GM19452 (cell line): ENCODE measurements at regions not wholly inside any gene's neighbourhood (a gene's known extent, or its start where the extent isn't known, plus 50 kb on each side); places are given as distances from the start of the nearest gene placed in this dataset.
"Not testable (repeated sequence)": the region's sequence is repeated elsewhere in the genome, so short reads cannot be mapped to it uniquely, and the experiment has no call there.

Experiments used
- ATAC-seq: cut with Tn5 transposase; IDR thresholded peaks from one replicate; pipeline ENCODE4 v1.9.1; 2021; ENCODE audit not compliant: unreplicated experiment

DNA sequence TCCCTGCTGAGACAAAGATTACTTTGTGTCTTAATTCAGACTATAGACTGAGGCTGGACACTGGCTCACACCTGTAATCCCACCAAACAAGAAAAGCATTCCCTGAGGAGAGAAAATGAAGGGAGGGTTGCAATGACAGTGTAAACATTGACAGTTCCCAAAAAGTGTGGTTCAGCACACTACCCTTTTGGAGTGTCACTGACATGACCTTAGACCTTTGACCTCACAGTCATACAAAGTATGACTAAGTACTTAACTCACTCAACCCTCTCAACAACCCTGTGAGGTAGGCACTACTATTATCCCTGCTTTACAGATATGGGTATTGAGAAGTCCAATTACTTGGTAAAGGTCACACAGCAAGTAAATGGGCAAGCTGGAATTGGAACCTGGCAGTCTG, 341.7 kb downstream of the LRRC3B start:
- no peak for ATAC-seq

- ATAC-seq: no peak
Measured at GRCh38 chr3:26964836-26965235, 342.3 kb downstream of the LRRC3B start.

DNA sequence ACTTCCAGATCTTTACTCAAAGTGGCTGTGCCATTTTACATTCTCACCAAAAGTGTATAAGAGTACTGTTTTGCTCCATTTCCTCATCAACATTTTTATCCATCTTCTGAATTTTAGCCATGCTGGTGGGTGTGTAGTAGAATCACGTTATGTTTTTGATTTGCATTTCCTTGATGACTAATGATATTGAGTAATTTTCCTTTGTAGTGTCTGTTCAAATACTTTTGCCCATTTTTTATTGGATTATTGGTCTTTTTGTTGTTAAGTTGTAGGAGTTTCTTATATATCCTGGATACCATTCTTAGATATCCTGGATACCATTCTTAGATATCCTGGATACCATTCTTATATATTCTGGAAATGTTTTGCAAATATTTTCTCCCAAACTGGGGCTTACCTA, 344.9 kb downstream of the LRRC3B start:
- no peak for ATAC-seq

DNA sequence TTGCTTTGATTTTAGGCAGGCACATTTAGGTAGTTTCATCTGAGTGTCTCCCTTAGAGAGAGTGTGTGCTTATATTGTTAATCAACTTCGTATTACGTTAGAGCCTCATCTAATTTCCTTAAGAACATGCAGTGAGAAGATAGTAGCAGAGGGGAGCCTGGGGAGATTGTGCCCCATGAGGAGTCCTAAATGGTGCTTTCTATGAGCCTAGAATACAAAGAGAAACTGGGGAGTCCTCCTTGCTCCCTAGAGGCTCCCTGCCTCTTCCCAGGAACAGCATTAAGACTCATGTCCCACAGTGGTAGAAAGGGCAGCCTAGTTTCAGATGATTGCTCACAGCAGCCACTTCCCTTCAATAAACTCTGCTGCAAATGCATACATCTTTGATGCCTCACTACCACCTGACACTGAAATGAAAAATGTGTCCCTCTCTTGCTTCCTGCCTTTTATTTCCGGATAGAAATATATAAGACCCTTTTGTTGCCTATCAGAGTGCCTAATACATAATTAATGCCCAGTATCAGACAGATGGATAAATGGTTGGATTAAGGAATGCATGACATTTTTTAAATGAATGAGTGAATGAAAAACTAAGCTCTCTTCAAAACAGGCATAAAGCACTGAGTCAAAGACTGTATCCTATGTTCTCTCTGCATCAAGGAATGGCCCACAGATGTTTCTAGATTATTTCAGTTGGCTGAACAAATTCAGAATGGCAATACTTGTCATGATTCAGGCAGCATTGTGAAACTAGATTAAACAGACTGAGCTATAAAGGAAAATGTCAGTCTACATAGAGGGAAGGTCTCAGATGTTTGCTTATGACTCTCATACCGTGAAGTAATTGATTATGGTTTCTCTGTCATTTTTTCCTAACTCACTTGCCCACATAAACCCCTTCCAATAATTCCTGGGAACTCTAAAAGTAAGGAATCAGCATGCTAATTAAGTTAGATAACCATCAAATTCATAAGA, 362.1 kb downstream of the LRRC3B start:
- ATAC-seq: no peak

- no peak for ATAC-seq
Measured at GRCh38 chr3:26989037-26989436, 366.5 kb downstream of the LRRC3B start.

GRCh38 chr3:26997226-26997625, 372.0 kb downstream of the NEK10 start:
- ATAC-seq: no peak

- no peak for ATAC-seq
Measured at GRCh38 chr3:27010834-27011233, 358.3 kb downstream of the NEK10 start.

- no peak for ATAC-seq
Measured at GRCh38 chr3:27022096-27022761, 347.0 kb downstream of the NEK10 start.

DNA sequence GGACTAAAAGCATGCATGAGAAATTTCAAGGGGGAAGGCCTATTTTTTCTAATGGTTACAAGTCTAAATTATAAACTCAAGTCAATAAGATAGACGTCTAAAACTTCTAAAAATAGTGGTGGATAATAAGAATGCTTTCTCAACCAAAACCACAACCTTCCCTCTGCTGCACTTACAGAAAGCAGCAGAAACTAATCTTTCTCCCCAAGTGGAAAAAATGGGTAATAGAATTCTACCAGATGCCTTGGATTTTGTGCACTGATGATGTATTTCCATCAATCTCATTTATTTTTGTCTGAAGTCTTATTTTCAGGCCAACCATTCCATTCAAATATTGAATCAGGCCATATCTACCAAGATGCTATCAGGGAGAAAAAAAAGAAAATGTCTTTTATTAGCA, 344.7 kb downstream of the NEK10 start:
- ATAC-seq: no peak

- ATAC-seq: no peak
Measured at GRCh38 chr3:27025718-27026117, 343.5 kb downstream of the NEK10 start.

GRCh38 chr3:27031476-27031875, 337.7 kb downstream of the NEK10 start:
- ATAC-seq: no peak

DNA sequence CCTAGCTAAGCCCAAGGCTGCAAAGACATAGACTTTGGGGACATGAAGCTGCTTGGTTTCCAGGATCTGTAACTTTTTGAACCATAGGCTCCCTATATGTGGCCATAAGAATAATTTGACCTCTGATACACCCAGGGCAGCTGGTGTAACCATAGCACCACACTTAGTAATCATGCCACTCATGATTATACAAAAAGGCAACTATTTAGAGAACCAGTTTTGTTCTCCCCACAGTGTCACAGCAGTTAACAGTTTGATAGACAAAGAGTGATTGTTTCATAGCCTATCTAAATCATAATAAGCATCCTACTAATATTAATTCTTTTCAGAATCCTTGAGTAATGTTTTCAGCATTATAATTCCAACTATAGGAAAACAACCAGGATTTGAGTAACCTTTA, 334.9 kb downstream of the NEK10 start:
- no peak for ATAC-seq

DNA sequence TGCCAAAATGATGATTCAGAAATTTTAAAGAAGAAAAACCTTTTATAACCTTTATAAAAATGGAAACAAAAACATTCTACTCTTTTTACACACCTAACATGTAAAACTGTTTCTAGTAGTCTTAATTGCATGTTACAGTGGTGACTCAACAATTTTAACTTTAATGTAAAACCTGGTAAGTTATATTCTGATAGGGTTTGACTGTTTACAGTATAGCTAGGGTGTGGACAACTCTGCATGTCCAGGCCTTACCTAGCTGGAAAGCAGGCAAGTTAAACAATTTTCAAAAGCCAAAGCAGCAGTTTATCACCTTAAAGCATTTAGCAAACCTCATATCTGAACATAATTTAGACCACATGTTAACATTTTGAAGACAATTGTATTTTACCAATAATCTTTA, 328.5 kb downstream of the NEK10 start:
- no peak for ATAC-seq

- not testable (repeated sequence) for ATAC-seq
Measured at GRCh38 chr3:27042541-27042940, 326.6 kb downstream of the NEK10 start.

DNA sequence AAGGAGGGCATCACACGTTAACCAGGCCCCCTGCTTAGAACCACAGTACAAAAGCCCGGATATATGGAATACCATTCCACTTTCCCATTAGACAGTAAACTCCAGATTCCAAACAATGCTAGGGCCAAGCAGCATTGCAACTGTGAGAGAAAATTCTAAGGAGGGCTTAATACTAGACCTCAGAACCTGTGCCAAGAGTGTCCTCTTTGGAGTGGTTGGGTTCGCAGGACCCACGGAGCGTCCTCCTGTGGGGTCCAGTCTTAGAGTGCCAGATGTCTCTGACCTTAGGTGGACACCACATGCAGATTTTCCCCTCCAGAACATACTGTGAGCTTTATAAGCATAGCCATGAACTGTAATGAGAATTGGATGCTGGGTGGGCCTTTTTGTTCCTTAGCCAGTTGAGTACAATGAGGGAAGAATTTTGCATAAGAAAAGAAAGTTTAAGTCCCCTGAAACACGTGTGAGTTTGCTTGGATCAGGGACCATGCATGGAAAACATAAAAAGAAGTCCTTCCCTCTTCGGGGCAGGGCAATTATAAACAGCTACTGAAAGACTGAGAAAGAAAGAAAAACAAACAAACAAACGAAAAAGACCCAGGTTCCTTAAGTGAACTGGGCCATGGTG, 325.7 kb downstream of the NEK10 start:
- no peak for ATAC-seq

DNA sequence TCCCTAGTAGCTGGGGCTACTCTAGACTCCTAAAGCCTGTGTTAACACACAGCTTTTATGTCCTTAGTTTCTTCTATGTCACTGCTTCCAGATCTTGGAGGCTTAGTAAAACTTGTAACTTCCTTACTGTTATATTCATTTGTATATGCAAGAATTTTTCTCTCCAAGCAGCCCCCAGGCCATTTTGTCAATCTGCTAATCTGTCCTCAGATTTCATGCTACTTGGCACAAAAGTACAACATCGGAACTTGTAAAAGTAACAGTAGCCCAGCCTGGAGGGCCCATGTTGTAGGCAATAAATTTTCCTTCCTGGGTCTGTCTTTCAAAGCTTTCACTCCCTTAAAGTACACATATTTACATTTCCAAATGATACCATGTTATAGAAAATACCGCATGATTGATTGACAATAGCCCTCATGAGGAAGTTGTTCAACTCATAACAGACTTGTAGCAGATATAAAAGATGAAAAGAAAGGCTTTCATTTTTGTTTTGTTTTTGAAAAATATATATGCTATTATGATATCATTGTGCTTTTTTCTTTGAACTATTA, 324.2 kb downstream of the NEK10 start:
- ATAC-seq: no peak

DNA sequence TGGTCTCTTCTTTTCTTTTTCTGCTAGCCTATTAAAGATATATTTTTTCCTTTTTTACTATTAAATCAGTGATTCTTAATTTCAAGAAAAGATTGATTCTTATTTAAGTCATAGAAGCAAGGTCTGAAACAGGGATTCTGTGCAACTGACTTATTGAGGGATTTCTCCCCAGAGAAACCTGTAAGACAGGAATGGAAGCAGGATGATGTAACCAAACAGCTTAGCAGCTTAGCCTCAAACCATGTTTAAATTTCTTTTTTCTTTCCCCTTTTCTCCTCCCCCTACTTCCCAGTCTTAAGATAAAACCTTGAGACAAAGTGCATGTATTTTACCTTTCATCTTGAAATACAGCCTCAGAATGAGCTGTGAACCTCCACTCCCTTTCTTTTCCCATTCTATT, 322.8 kb downstream of the NEK10 start:
- ATAC-seq: no peak

DNA sequence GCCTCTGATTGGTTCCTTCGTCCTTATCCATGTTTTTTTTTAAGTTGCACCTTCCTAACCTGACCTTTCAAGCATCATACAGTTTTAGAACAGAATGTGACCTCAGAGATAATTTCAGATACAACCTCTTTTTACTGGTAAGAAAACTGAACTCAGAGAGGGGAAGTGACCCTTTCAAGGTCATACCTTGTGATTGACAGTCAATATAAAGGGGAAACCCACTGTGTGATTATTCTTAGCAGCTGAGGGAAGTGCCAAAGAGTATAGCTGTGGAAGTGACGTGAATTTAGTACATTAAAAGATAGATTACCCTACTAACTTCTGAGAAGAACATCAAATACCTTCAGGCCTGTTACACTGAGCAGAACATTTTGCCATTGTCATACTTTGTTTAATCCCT, 319.4 kb downstream of the NEK10 start:
- no peak for ATAC-seq

DNA sequence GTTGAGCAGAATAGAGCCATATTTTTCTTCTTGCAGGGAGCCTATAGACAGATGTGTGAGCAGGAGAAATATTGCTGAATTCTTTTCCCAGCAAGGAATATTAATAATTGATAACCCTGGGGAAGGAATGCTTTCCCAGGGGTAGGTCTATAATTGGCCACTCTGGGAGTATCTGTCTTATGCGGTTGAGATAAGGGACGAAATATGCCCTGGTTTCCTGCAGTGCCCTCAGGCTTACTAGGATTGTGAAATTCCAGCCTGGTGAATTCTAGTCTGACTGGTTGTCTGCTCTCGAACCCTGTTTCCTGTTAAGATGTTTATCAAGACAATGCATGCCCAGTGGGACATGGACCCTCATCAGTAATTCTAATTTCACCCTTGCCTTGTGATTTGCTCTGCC, 317.7 kb downstream of the NEK10 start:
- not testable (repeated sequence) for ATAC-seq

DNA sequence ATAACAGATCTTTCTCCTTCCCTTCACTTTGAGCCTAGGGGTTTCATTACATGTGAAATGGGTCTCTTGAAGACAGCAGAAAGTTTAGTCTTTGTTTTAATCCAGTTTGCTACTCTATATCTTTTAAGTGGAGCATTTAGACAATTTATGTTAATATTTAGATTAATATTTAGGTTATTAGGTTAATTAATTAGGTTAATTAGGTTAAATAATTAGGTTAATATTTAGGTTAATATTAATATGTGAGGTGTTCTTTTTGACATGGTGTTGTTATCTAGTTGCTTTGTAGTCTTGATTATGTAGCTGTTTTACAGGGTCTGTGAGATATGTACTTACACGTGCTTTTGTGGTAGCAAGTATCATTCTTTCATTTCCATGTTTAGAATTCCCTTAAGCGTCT, 312.9 kb downstream of the NEK10 start:
- no peak for ATAC-seq

DNA sequence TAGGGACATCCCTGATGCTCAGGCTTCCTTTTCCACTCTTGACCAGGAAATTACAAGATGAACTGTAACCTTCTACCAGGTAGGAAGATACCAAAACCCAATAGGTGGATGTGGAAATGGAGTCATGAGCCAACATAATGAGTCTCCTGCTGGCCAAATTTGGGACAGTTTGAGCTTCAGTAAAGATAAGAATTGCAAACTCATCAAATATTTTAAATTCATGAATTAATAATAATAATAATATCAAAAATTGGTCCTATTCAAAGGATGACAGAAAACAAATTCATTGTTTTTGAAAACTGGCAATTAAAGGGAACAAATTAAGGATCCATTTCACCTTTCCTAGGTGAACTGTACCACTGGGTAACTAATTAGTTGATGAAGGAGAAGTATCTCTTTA, 309.7 kb downstream of the NEK10 start:
- ATAC-seq: no peak
